Right lung (tissue), 2 donors: ENCODE measurements at regions not wholly inside any gene's neighbourhood (a gene's known extent, or its start where the extent isn't known, plus 50 kb on each side); places are given as distances from the start of the nearest gene placed in this dataset.
"Not testable (repeated sequence)": the region's sequence is repeated elsewhere in the genome, so short reads cannot be mapped to it uniquely, and the experiment has no call there.

Experiments used
- DNase-seq, 2 donors: peaks; one replicate each; pipeline ENCODE4 v3.0.0-alpha.2; 2013

- no peak for DNase-seq
Measured at GRCh38 chr21:15614766-15615165, 115.0 kb upstream of the USP25 start.

- no peak for DNase-seq
Measured at GRCh38 chr21:15616864-15617574, 112.8 kb upstream of the USP25 start.

- DNase-seq, result no peak
Measured at GRCh38 chr21:15617964-15618363, 111.8 kb upstream of the USP25 start.

GRCh38 chr21:15620892-15621291 is 108.9 kb upstream of the USP25 start:
- no peak for DNase-seq

GRCh38 chr21:15624646-15625045 is 105.1 kb upstream of the USP25 start:
- no peak for DNase-seq

GRCh38 chr21:15625363-15625762 is 104.4 kb upstream of the USP25 start:
- DNase-seq, result no peak

- DNase-seq, result no peak
Measured at GRCh38 chr21:15626031-15626430, 103.8 kb upstream of the USP25 start.

GRCh38 chr21:15627011-15627410 is 102.8 kb upstream of the USP25 start:
- DNase-seq, result no peak

GRCh38 chr21:15627823-15628222 is 102.0 kb upstream of the USP25 start:
- DNase-seq, result no peak

GRCh38 chr21:15631342-15631741 is 98.4 kb upstream of the USP25 start:
- no peak for DNase-seq

GRCh38 chr21:15634541-15634940 is 95.2 kb upstream of the USP25 start:
- not testable (repeated sequence) for DNase-seq

GRCh38 chr21:15638856-15639549 is 90.8 kb upstream of the USP25 start:
- DNase-seq, result peak in 1 of 2 donors; percentile 29

GRCh38 chr21:15640113-15640512 is 89.7 kb upstream of the USP25 start:
- DNase-seq, result not testable (repeated sequence)

GRCh38 chr21:15644489-15644888 is 85.3 kb upstream of the USP25 start:
- no peak for DNase-seq

- DNase-seq, result no peak
Measured at GRCh38 chr21:15645830-15646229, 84.0 kb upstream of the USP25 start.

GRCh38 chr21:15650735-15651134 is 79.0 kb upstream of the USP25 start:
- DNase-seq, result no peak

- DNase-seq, result no peak
Measured at GRCh38 chr21:15651172-15651571, 78.6 kb upstream of the USP25 start.

GRCh38 chr21:15653710-15654109 is 76.1 kb upstream of the USP25 start:
- no peak for DNase-seq

GRCh38 chr21:15654171-15654570 is 75.6 kb upstream of the USP25 start:
- no peak for DNase-seq

- no peak for DNase-seq
Measured at GRCh38 chr21:15659753-15660422, 69.9 kb upstream of the USP25 start.

- DNase-seq, result no peak
Measured at GRCh38 chr21:15660423-15660804, 69.4 kb upstream of the USP25 start.

GRCh38 chr21:15667010-15667409 is 62.8 kb upstream of the USP25 start:
- no peak for DNase-seq

GRCh38 chr21:15667819-15668218 is 62.0 kb upstream of the USP25 start:
- DNase-seq, result no peak
